ENCODE measurements at regions not wholly inside any gene's neighbourhood (a gene's known extent, or its start where the extent isn't known, plus 50 kb on each side); places are given as distances from the start of the nearest gene placed in this dataset.

DNA sequence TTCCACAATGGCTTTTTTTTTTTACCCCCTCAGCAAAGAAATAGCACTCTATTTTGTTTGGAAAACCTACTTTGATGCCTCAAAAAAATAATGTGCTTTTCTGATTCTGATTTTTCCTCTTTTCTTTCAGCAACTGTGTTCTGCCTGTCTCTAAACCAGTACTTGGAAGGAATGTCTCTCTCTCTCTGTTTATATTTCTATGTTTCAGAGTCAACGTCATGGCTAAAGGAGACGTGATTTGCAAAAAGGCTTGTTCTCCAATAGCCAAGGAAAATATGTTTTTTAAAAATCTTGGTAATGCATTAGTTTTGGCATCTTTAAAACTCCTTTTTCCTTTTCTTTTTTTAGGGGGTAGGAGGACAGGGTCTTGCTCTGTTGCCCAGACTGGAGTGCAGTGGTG, 56.0 kb upstream of the SDK1 start:
- TF ChIP-seq CTCF (conservative IDR thresholded peaks at IDR 0.05 in 1 of 2, IDR thresholded peaks at IDR 0.05 in 1 of 2; ENCODE audit: low read depth in 1 of 2, low read length in 2 of 2) (no peak), EZH2 (IDR thresholded peaks at IDR 0.05; ENCODE audit: low read length, missing control alignments) (no peak)

All from fibroblast of lung (primary cell).